ENCODE measurements at regions not wholly inside any gene's neighbourhood (a gene's known extent, or its start where the extent isn't known, plus 50 kb on each side); places are given as distances from the start of the nearest gene placed in this dataset.

DNA sequence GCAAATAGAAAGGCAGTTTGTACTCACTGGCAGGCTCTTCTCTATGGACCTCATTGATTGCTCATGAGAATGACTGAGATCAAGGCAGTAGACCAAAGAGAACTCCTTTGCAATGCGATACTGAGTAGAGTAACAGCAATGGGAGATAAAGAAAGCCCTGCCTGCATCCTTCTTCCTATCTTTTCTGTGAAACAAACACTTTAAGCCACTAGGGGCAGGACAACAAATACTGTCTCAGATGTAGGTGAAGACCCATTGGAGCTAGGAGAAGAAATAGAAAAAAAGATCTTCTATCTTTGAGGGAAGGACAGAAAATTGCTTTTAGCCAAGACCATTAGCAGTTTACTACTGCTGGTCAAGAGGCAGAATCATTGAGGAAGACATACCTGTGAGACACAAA, 117.6 kb upstream of the IGSF10 start:
- TF ChIP-seq, protein P1, sequence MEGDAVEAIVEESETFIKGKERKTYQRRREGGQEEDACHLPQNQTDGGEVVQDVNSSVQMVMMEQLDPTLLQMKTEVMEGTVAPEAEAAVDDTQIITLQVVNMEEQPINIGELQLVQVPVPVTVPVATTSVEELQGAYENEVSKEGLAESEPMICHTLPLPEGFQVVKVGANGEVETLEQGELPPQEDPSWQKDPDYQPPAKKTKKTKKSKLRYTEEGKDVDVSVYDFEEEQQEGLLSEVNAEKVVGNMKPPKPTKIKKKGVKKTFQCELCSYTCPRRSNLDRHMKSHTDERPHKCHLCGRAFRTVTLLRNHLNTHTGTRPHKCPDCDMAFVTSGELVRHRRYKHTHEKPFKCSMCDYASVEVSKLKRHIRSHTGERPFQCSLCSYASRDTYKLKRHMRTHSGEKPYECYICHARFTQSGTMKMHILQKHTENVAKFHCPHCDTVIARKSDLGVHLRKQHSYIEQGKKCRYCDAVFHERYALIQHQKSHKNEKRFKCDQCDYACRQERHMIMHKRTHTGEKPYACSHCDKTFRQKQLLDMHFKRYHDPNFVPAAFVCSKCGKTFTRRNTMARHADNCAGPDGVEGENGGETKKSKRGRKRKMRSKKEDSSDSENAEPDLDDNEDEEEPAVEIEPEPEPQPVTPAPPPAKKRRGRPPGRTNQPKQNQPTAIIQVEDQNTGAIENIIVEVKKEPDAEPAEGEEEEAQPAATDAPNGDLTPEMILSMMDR (IDR thresholded peaks at IDR 0.05; ENCODE audit: unreplicated experiment): no peak
- Mint-ChIP-seq H3K4me1 (ENCODE audit: low read depth) (peaks cover 13% of the 10 kb centered on the region), H3K27me3 (no peaks in the 10 kb centered on the region), H3K4me3 (ENCODE audit: low read depth) (no peak overlapping the region), H3K36me3 (ENCODE audit: insufficient read depth) (no peaks in the 10 kb centered on the region), H3K9me3 (ENCODE audit: low read depth) (peaks cover 14% of the 10 kb centered on the region), H3K27ac (no peak overlapping the region)
- DNase-seq (ENCODE audit: low spot score, unreplicated experiment): no peak

DNA sequence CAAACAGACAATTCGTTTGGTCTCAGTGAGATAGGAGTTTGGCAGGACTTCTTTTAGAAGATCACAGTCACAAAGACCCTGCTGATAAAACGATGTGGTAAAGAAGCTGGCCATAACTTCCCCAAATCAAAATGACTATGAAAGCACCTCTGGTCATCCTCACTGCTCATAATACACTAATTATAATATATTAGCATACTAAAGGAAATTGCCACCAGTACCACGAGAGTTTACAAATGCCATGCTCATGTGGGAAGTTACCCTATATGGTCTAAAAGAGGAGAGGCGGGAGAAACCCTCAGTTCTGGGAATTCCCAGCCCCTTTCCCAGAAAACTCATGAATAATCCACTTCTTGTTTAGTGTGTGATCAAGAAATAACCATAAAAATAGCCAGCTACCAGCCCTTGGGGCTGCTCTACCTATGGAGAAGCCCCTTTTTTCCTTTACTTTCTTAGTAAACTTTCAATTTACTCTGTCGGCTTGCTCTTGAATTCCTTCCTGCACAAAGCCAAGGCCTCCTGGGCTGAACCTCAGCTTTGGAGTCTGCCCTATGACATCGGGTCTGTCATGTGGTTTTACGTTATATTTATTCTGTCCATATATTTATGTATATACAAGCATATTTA, 115.8 kb upstream of the IGSF10 start:
- Mint-ChIP-seq H3K9me3 (ENCODE audit: low read depth) (peaks cover 14% of the 10 kb centered on the region), H3K27me3 (no peaks in the 10 kb centered on the region), H3K4me1 (ENCODE audit: low read depth) (peaks cover 18% of the 10 kb centered on the region), H3K4me3 (ENCODE audit: low read depth) (no peak overlapping the region), H3K36me3 (ENCODE audit: insufficient read depth) (no peaks in the 10 kb centered on the region), H3K27ac (no peak overlapping the region)
- TF ChIP-seq, protein P1 (IDR thresholded peaks at IDR 0.05; ENCODE audit: unreplicated experiment): no peak
- no peak for DNase-seq (ENCODE audit: low spot score, unreplicated experiment)

DNA sequence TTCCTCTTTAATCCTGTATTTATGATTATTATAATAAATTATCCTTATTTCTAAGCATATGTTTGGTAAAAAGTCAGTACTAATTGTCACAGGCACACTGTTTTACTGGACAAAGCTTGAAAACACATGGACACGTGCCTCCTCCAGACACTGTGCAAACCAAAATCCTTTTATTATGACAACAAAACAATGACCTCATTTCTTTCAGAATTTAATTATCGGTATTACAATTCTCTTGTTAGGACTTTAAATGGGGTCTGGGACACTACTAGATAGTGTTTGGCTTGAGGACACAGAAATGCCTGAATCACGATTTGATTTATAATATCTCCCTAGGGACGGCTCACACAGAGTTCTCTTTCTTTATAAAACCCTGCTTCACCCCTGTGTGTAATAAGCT, 107.3 kb upstream of the IGSF10 start:
- H3K36me3 Mint-ChIP-seq (ENCODE audit: insufficient read depth): no peaks in the 10 kb centered on the region
- H3K4me3 Mint-ChIP-seq (ENCODE audit: low read depth): no peak overlapping the region
- DNase-seq (ENCODE audit: low spot score, unreplicated experiment): no peak
- H3K4me1 Mint-ChIP-seq (ENCODE audit: low read depth): peaks cover 5% of the 10 kb centered on the region
- H3K27ac Mint-ChIP-seq: no peak overlapping the region
- H3K27me3 Mint-ChIP-seq: no peaks in the 10 kb centered on the region
- H3K9me3 Mint-ChIP-seq (ENCODE audit: low read depth): peaks cover 3% of the 10 kb centered on the region
- TF ChIP-seq, protein P1 (IDR thresholded peaks at IDR 0.05; ENCODE audit: unreplicated experiment): no peak

DNA sequence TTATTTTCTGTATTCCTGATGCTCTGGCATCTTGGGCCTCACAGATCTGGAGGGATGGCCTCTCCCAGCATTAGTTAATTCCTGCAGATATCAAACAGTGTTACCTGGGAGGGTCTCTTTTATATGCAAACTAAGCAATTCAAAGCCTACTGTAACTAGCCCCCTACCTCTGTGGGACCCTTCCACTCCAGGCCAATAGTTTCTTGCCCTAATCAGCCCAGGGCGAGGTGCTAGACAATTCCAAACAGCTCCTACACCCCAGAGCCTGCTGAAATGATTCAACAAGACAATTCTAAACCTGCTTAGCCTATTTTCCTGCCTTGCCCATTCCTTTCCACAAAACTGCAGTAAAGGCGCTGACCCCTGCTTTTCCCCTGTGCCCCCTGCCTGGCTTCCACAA, 106.6 kb upstream of the IGSF10 start:
- TF ChIP-seq, protein P1 (IDR thresholded peaks at IDR 0.05; ENCODE audit: unreplicated experiment): no peak
- H3K27me3 Mint-ChIP-seq: no peaks in the 10 kb centered on the region
- H3K36me3 Mint-ChIP-seq (ENCODE audit: insufficient read depth): no peaks in the 10 kb centered on the region
- H3K4me1 Mint-ChIP-seq (ENCODE audit: low read depth): peaks cover under 1% of the 10 kb centered on the region
- H3K4me3 Mint-ChIP-seq (ENCODE audit: low read depth): no peak overlapping the region
- no peak for DNase-seq (ENCODE audit: low spot score, unreplicated experiment)
- peaks cover 3% of the 10 kb centered on the region for H3K9me3 Mint-ChIP-seq (ENCODE audit: low read depth)
- no peak overlapping the region for H3K27ac Mint-ChIP-seq

DNA sequence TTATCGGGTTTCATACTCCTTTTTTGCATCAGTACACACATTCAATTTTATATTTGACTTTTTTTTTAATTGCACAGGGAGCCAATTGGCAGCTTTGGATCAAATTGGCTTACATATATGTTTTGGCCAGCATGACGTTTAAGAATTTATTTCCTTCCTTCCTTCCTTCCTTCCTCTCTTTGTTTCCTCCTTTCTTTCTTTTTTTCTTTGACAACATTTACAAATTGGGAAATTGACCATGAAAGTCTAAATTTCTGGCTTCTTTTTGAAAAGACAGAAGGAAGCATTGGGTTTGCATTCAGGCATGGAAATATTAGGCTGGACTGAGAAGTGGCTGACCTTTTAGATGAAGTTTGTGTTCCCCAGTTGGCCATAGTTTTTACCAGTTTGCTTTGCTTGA, 103.4 kb upstream of the IGSF10 start:
- TF ChIP-seq, protein P1 (IDR thresholded peaks at IDR 0.05; ENCODE audit: unreplicated experiment): no peak
- Mint-ChIP-seq H3K36me3 (ENCODE audit: insufficient read depth) (no peaks in the 10 kb centered on the region), H3K9me3 (ENCODE audit: low read depth) (no peaks in the 10 kb centered on the region), H3K27me3 (no peaks in the 10 kb centered on the region), H3K4me1 (ENCODE audit: low read depth) (peaks cover 1% of the 10 kb centered on the region), H3K4me3 (ENCODE audit: low read depth) (no peak overlapping the region), H3K27ac (no peak overlapping the region)
- DNase-seq (ENCODE audit: low spot score, unreplicated experiment): no peak
